Endothelial cell of umbilical vein (primary cell): ENCODE measurements at regions not wholly inside any gene's neighbourhood (a gene's known extent, or its start where the extent isn't known, plus 50 kb on each side); places are given as distances from the start of the nearest gene placed in this dataset.
A peak's percentile ranks its signal among the peaks of the same experiment; 100 is the strongest.
"Not testable (repeated sequence)": the region's sequence is repeated elsewhere in the genome, so short reads cannot be mapped to it uniquely, and the experiment has no call there.

ENCODE experiments used
- BruUV-seq: library from RNA; stranded (reverse); fragments of 400-500 nt; replicated peaks from 2 replicates; lab custom pipeline; 2021; lab: Mats Ljungman, UMichigan
- CTCF ChIA-PET: fragments of 300-600, 350-600 bp; sonication (Branson Sonifier 250); formaldehyde crosslinking; loops from one replicate; lab custom pipeline; 2021; ENCODE audit warnings: antibody characterized with exemption, inconsistent platforms; lab: Charles Lee
- POLR2A ChIA-PET: fragments of 300-600, 350-600 bp; sonication (Branson Sonifier 250); formaldehyde crosslinking; loops from one replicate; lab custom pipeline; 2021; ENCODE audit warnings: antibody characterized with exemption, inconsistent platforms; lab: Charles Lee
- DNase-seq: peaks from one replicate; pipeline ENCODE4 v3.0.0-alpha.2; 2011; ENCODE audit warnings: low read depth, low spot score
- FAIRE-seq: peaks from 2 replicates; lab custom pipeline; 2011; peaks lifted over from hg19 to GRCh38; lab: Jason Lieb, UNC
- H2AFZ ChIP-seq: 2 replicates; pipeline ENCODE4 v1.6.0; 2012; ENCODE audit warnings: low read depth, low read length, control low read depth, inconsistent platforms
- H3K27ac ChIP-seq: 2 replicates; pipeline ENCODE4 v1.5.1; 2011; ENCODE audit warnings: low read depth, mild to moderate bottlenecking, control low read depth, low read length, moderate library complexity; ENCODE audit not compliant: insufficient read depth
- H3K27me3 ChIP-seq, 2 experiments: 2 replicates each; pipeline versions ENCODE4 v1.6.0 to v1.6.1; 2011; ENCODE audit warnings: low read length in 2 of 2, mixed read lengths in 1 of 2; ENCODE audit not compliant: control insufficient read depth in 2 of 2, insufficient read depth in 2 of 2
- H3K36me3 ChIP-seq, 2 experiments: 2 replicates in 1 of 2; 3 replicates in 1 of 2; pipeline ENCODE4 v1.5.1; 2011; ENCODE audit warnings: low read length in 2 of 2, mild to moderate bottlenecking in 1 of 2, moderate library complexity in 1 of 2; ENCODE audit not compliant: control insufficient read depth in 2 of 2, insufficient read depth in 2 of 2; ENCODE audit errors: extremely low read depth in 1 of 2
- H3K4me1 ChIP-seq: 3 replicates; pipeline ENCODE4 v1.5.1; 2011; ENCODE audit warnings: mild to moderate bottlenecking, low read length; ENCODE audit not compliant: control insufficient read depth, insufficient read depth; ENCODE audit errors: extremely low read depth
- H3K4me2 ChIP-seq: 2 replicates; pipeline ENCODE4 v1.6.1; 2011; ENCODE audit warnings: low read length, control low read depth, mixed read lengths; ENCODE audit not compliant: insufficient read depth
- H3K4me3 ChIP-seq, 3 experiments: fragments of 200-600 bp in 1 of 3; sonication (generic), shearing (Covaris generic) in 1 of 3; replicated peaks in 1 of 3; 2 replicates each; pipeline ENCODE4 v1.5.1; 2011 to 2016; ENCODE audit warnings: control low read depth in 3 of 3, low read length in 3 of 3, mild to moderate bottlenecking in 2 of 3, inconsistent platforms in 1 of 3, low read depth in 1 of 3, moderate library complexity in 1 of 3; ENCODE audit not compliant: insufficient read depth in 1 of 3
- H3K79me2 ChIP-seq: 2 replicates; pipeline ENCODE4 v1.6.0; 2012; ENCODE audit warnings: low read length, inconsistent platforms; ENCODE audit not compliant: control insufficient read depth, insufficient read depth
- H3K9ac ChIP-seq: replicated peaks from 2 replicates; pipeline ENCODE3; 2011; ENCODE audit warnings: low read length, control low read depth; ENCODE audit not compliant: insufficient read depth; ENCODE audit errors: extremely low read depth
- H3K9me1 ChIP-seq: replicated peaks from 3 replicates; pipeline ENCODE4 v1.6.0; 2011; ENCODE audit warnings: mild to moderate bottlenecking, low read length; ENCODE audit not compliant: control insufficient read depth, insufficient read depth; ENCODE audit errors: extremely low read depth
- H3K9me3 ChIP-seq: replicated peaks from 2 replicates; pipeline ENCODE4 v1.5.1; 2012; ENCODE audit warnings: low read length, inconsistent platforms; ENCODE audit not compliant: control insufficient read depth, insufficient read depth
- H4K20me1 ChIP-seq: replicated peaks from 2 replicates; pipeline ENCODE3; 2011; ENCODE audit warnings: mild to moderate bottlenecking, low read length; ENCODE audit not compliant: control insufficient read depth, insufficient read depth; ENCODE audit errors: extremely low read depth
- EZH2 ChIP-seq: IDR thresholded peaks from 2 replicates; pipeline ENCODE4 v1.6.1; 2012; ENCODE audit warnings: borderline replicate concordance, low read depth, mild to moderate bottlenecking, moderate library complexity, low read length, inconsistent platforms; ENCODE audit not compliant: severe bottlenecking
- FOS ChIP-seq: IDR thresholded peaks from 2 replicates; pipeline ENCODE4 v1.6.1; 2011; ENCODE audit warnings: mild to moderate bottlenecking, low read length, moderate library complexity, borderline replicate concordance; ENCODE audit not compliant: insufficient read depth
- GATA2 ChIP-seq: IDR thresholded peaks from 2 replicates; pipeline ENCODE4 v1.7.0; 2011; ENCODE audit warnings: low read depth, mild to moderate bottlenecking, moderate library complexity, mixed read lengths, low read length; ENCODE audit not compliant: insufficient read length, insufficient read depth
- JUN ChIP-seq: IDR thresholded peaks from 2 replicates; pipeline ENCODE4 v1.6.1; 2011; ENCODE audit warnings: borderline replicate concordance, low read depth; ENCODE audit not compliant: insufficient read length, insufficient read depth
- MAX ChIP-seq: IDR thresholded peaks from 2 replicates; pipeline ENCODE4 v1.6.1; 2011; ENCODE audit not compliant: insufficient read depth, insufficient read length
- MYC ChIP-seq: IDR thresholded peaks from one replicate; pipeline ENCODE4 v1.6.1; 2011; ENCODE audit warnings: mild to moderate bottlenecking, low read depth, low read length
- POLR2A ChIP-seq: IDR thresholded peaks from 2 replicates; pipeline ENCODE4 v1.6.1; 2012; ENCODE audit warnings: low read depth, mild to moderate bottlenecking, control low read depth, low read length
- POLR2AphosphoS5 ChIP-seq: IDR thresholded peaks from 2 replicates; pipeline ENCODE4 v1.6.1; 2012; ENCODE audit warnings: low read depth, mild to moderate bottlenecking, control low read depth, low read length, moderate library complexity; ENCODE audit not compliant: insufficient read depth
- dilution Hi-C: fragments of 300-500 bp; cut with MboI; formaldehyde crosslinking; loops from one replicate; pipeline ENCODE4 v1.15.0; 2019; ENCODE audit warnings: low sequenced_read_pairs; ENCODE audit not compliant: extremely low pct_ligation_motif_present
- intact Hi-C: fragments of 100-400 bp; cut with micrococcal nuclease; formaldehyde crosslinking; loops from one replicate; pipeline ENCODE4 v1.10.0; 2022
- TF ChIP-seq, protein P1 (sequence below), 2 donors: IDR thresholded peaks; 1 replicate in 1 of 2; 2 replicates in 1 of 2; pipeline ENCODE4 v1.5.1; 2011; ENCODE audit warnings: low read length in 2 of 2, mild to moderate bottlenecking in 2 of 2, moderate library complexity in 2 of 2, control low read depth in 1 of 2, inconsistent platforms in 1 of 2, low read depth in 1 of 2; ENCODE audit not compliant: insufficient read depth in 1 of 2; ENCODE audit errors: extremely low read depth in 1 of 2

GRCh38 chr4:132809298-132810032, 339.6 kb upstream of the PCDH10 start:
- no peaks in the 10 kb centered on the region for H3K36me3 ChIP-seq
- DNase-seq, result no peak
- no peaks in the 10 kb centered on the region for H3K79me2 ChIP-seq
- no peak overlapping the region for H3K27ac ChIP-seq
- H3K27me3 ChIP-seq, result no peaks in the 10 kb centered on the region
- BruUV-seq, result no TSS peak
- no peak overlapping the region for H3K9ac ChIP-seq
- H4K20me1 ChIP-seq, result no peaks in the 10 kb centered on the region
- H2AFZ ChIP-seq, result peak overlapping the region; percentile 13
- TF ChIP-seq POLR2AphosphoS5, result no peak
- TF ChIP-seq MYC, result no peak
- no peak for TF ChIP-seq JUN
- no peak for TF ChIP-seq MAX
- TF ChIP-seq, protein P1, sequence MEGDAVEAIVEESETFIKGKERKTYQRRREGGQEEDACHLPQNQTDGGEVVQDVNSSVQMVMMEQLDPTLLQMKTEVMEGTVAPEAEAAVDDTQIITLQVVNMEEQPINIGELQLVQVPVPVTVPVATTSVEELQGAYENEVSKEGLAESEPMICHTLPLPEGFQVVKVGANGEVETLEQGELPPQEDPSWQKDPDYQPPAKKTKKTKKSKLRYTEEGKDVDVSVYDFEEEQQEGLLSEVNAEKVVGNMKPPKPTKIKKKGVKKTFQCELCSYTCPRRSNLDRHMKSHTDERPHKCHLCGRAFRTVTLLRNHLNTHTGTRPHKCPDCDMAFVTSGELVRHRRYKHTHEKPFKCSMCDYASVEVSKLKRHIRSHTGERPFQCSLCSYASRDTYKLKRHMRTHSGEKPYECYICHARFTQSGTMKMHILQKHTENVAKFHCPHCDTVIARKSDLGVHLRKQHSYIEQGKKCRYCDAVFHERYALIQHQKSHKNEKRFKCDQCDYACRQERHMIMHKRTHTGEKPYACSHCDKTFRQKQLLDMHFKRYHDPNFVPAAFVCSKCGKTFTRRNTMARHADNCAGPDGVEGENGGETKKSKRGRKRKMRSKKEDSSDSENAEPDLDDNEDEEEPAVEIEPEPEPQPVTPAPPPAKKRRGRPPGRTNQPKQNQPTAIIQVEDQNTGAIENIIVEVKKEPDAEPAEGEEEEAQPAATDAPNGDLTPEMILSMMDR (IDR thresholded peaks at IDR 0.05; ENCODE audit: extremely low read depth in 1 of 2, insufficient read depth in 1 of 2, low read depth in 1 of 2, low read length in 2 of 2), result no peak
- no peak for TF ChIP-seq POLR2A
- no peak for TF ChIP-seq GATA2
- no peak for TF ChIP-seq FOS
- TF ChIP-seq EZH2, result no peak
- no peak overlapping the region for H3K4me3 ChIP-seq
- ChIA-PET CTCF (no interaction called here), POLR2A (no interaction called here)
- no peaks in the 10 kb centered on the region for H3K9me3 ChIP-seq
- H3K4me1 ChIP-seq, result no peaks in the 10 kb centered on the region
- intact Hi-C loops (no loop called here), dilution Hi-C loops (no loop called here)
- no peaks in the 10 kb centered on the region for H3K9me1 ChIP-seq
- FAIRE-seq, result no peak
- H3K4me2 ChIP-seq, result no peak overlapping the region

GRCh38 chr4:132813061-132813460, 336.0 kb upstream of the PCDH10 start:
- not testable (repeated sequence) for H3K79me2 ChIP-seq

More at GRCh38 chr4:132813061-132813460, 336.0 kb upstream of the PCDH10 start:
- H3K36me3 ChIP-seq, H3K9me3 ChIP-seq, H4K20me1 ChIP-seq, FAIRE-seq, CTCF ChIA-PET, intact Hi-C loops, H3K4me3 ChIP-seq, DNase-seq, H2AFZ ChIP-seq, H3K4me1 ChIP-seq, H3K27ac ChIP-seq, H3K9ac ChIP-seq, H3K27me3 ChIP-seq, H3K4me2 ChIP-seq, POLR2A ChIA-PET, dilution Hi-C loops, H3K9me1 ChIP-seq, BruUV-seq: not testable (repeated sequence)
